C4-2B (cell line): ENCODE measurements at regions not wholly inside any gene's neighbourhood (a gene's known extent, or its start where the extent isn't known, plus 50 kb on each side); places are given as distances from the start of the nearest gene placed in this dataset.

Experiments used
- ZFX ChIP-seq: fragments of 450-650 bp; IDR thresholded peaks from 2 replicates; pipeline ENCODE4 v1.6.1; 2017
- TF ChIP-seq, protein P1 (sequence below): fragments of 450-650 bp; conservative IDR thresholded peaks from 2 replicates; pipeline ENCODE4 v1.5.1; 2017; ENCODE audit warnings: mild to moderate bottlenecking

DNA sequence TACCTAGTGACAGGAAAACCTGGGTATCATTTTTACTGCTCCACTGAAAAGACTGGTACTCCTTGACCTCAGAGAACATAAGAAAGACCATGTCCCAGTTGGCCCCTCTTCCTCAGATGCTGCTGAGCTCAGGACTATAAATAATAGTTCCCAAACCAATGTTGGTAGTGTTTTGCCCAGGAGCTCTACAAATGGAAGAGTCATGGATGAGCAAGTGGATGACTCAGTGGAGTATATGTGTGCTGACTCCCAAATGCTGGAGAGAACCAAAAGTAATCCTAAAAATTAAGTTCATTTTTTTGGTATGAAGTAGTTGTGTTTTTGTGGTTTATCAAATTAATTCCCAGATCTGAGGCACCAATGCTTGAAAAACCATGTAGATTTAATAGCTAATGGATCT, 482.0 kb downstream of the KCNA4 start:
- TF ChIP-seq, protein P1, sequence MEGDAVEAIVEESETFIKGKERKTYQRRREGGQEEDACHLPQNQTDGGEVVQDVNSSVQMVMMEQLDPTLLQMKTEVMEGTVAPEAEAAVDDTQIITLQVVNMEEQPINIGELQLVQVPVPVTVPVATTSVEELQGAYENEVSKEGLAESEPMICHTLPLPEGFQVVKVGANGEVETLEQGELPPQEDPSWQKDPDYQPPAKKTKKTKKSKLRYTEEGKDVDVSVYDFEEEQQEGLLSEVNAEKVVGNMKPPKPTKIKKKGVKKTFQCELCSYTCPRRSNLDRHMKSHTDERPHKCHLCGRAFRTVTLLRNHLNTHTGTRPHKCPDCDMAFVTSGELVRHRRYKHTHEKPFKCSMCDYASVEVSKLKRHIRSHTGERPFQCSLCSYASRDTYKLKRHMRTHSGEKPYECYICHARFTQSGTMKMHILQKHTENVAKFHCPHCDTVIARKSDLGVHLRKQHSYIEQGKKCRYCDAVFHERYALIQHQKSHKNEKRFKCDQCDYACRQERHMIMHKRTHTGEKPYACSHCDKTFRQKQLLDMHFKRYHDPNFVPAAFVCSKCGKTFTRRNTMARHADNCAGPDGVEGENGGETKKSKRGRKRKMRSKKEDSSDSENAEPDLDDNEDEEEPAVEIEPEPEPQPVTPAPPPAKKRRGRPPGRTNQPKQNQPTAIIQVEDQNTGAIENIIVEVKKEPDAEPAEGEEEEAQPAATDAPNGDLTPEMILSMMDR = no peak
- no peak for TF ChIP-seq ZFX
